ENCODE measurements at regions not wholly inside any gene's neighbourhood (a gene's known extent, or its start where the extent isn't known, plus 50 kb on each side); places are given as distances from the start of the nearest gene placed in this dataset.

DNA sequence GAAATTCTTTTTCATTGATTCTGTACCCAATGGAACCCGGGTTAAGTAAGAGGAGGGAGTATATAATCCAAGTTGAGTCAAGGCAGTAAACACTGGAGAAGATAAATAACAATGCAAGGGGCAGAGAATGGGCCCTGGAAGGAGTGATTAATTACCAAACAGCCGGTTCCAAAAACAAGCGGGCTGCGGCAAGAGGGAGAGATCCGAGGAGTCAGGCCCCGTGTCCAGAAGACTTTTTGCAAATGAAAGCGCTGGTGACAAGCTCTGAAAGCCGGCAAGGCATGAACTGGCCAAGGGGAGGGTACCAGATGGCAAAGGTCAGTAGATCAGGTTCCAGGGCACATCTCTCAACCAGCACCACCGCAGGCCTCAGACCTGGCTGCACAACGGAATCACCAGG lies 294.9 kb downstream of the BCOR start:
- TF ChIP-seq, protein P1, sequence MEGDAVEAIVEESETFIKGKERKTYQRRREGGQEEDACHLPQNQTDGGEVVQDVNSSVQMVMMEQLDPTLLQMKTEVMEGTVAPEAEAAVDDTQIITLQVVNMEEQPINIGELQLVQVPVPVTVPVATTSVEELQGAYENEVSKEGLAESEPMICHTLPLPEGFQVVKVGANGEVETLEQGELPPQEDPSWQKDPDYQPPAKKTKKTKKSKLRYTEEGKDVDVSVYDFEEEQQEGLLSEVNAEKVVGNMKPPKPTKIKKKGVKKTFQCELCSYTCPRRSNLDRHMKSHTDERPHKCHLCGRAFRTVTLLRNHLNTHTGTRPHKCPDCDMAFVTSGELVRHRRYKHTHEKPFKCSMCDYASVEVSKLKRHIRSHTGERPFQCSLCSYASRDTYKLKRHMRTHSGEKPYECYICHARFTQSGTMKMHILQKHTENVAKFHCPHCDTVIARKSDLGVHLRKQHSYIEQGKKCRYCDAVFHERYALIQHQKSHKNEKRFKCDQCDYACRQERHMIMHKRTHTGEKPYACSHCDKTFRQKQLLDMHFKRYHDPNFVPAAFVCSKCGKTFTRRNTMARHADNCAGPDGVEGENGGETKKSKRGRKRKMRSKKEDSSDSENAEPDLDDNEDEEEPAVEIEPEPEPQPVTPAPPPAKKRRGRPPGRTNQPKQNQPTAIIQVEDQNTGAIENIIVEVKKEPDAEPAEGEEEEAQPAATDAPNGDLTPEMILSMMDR (IDR thresholded peaks at IDR 0.05) = no peak
- no peak for TF ChIP-seq POLR2A (IDR thresholded peaks at IDR 0.05)
